ENCODE measurements at regions not wholly inside any gene's neighbourhood (a gene's known extent, or its start where the extent isn't known, plus 50 kb on each side); places are given as distances from the start of the nearest gene placed in this dataset.

- H3K4me3 ChIP-seq: no peak overlapping the region
- no peak for ATAC-seq (replicated peaks in 6 of 8)
- H3K4me1 ChIP-seq (replicated peaks in 1 of 2): no peaks in the 10 kb centered on the region
- in situ Hi-C loops (cut with MboI; ENCODE audit: low pct_unique_long_range_greater_than_20kb in 2 of 9, low sequenced_read_pairs in 9 of 9, unreplicated experiment in 9 of 9): no loop called here
- no peak overlapping the region for H3K27ac ChIP-seq
- 0 to 100% (median 84%) methylated on average over 1 to 2 of the region's 2 CpGs; no CpG with 5 or more reads in 3 of the 10 experiments for WGBS, 10 experiments
Observed at GRCh38 chr2:162926501-162926900, 87.9 kb upstream of the KCNH7 start.

GRCh38 chr2:162925595-162925994 is 87.0 kb upstream of the KCNH7 start:
- in situ Hi-C loops (cut with MboI; ENCODE audit: low pct_unique_long_range_greater_than_20kb in 2 of 9, low sequenced_read_pairs in 9 of 9, unreplicated experiment in 9 of 9): no loop called here
- H3K27ac ChIP-seq: no peak overlapping the region
- ATAC-seq (replicated peaks in 6 of 8): no peak

GRCh38 chr2:162919111-162919510 is 80.5 kb upstream of the KCNH7 start:
- in situ Hi-C loops (cut with MboI; ENCODE audit: low pct_unique_long_range_greater_than_20kb in 2 of 9, low sequenced_read_pairs in 9 of 9, unreplicated experiment in 9 of 9): loop anchor here in 1 of 9 experiments (25.0 kb wide), 1 partner anchor 193 kb away; no protein-coding TSS in a partner anchor
- WGBS, 10 experiments: 14 to 100% (median 86%) methylated on average over 1 of the region's 1 CpG; no CpG with 5 or more reads in 5 of the 10 experiments
- Histone ChIP-seq H3K27ac (no peak overlapping the region), H3K4me3 (no peak overlapping the region), H3K4me1 (replicated peaks in 1 of 2) (no peaks in the 10 kb centered on the region)
- no peak for ATAC-seq (replicated peaks in 6 of 8)

More at GRCh38 chr2:162925595-162925994, 87.0 kb upstream of the KCNH7 start:
- Histone ChIP-seq H3K4me3 (no peak overlapping the region), H3K4me1 (replicated peaks in 1 of 2) (no peaks in the 10 kb centered on the region)

GRCh38 chr2:162917626-162918025 is 79.1 kb upstream of the KCNH7 start:
- no peak for ATAC-seq (replicated peaks in 6 of 8)
- in situ Hi-C loops (cut with MboI; ENCODE audit: low pct_unique_long_range_greater_than_20kb in 2 of 9, low sequenced_read_pairs in 9 of 9, unreplicated experiment in 9 of 9): loop anchor here in 1 of 9 experiments (25.0 kb wide), 1 partner anchor 195 kb away; no protein-coding TSS in a partner anchor

GRCh38 chr2:162916286-162916801 is 77.8 kb upstream of the KCNH7 start:
- no peak for ATAC-seq (replicated peaks in 6 of 8)
- WGBS, 10 experiments: 33 to 98% (median 92%) methylated on average over 5 to 13 of the region's 17 CpGs; no CpG with 5 or more reads in 4 of the 10 experiments

More at GRCh38 chr2:162917626-162918025, 79.1 kb upstream of the KCNH7 start:
- no peak overlapping the region for H3K27ac ChIP-seq
- 0 to 83% (median 44%) methylated on average over 2 to 3 of the region's 3 CpGs; no CpG with 5 or more reads in 4 of the 10 experiments for WGBS, 10 experiments
- H3K4me1 ChIP-seq (replicated peaks in 1 of 2): no peaks in the 10 kb centered on the region
- H3K4me3 ChIP-seq: no peak overlapping the region

GRCh38 chr2:162915858-162916257 is 77.3 kb upstream of the KCNH7 start:
- in situ Hi-C loops (cut with MboI; ENCODE audit: low pct_unique_long_range_greater_than_20kb in 2 of 9, low sequenced_read_pairs in 9 of 9, unreplicated experiment in 9 of 9): loop anchor here in 1 of 9 experiments (25.0 kb wide), 1 partner anchor 196 kb away; no protein-coding TSS in a partner anchor
- Histone ChIP-seq H3K27ac (no peak overlapping the region), H3K4me1 (replicated peaks in 1 of 2) (no peaks in the 10 kb centered on the region), H3K4me3 (no peak overlapping the region)
- no peak for ATAC-seq (replicated peaks in 6 of 8)
- WGBS, 10 experiments: 50 to 100% (median 90%) methylated on average over 1 to 7 of the region's 8 CpGs; no CpG with 5 or more reads in 4 of the 10 experiments

More at GRCh38 chr2:162916286-162916801, 77.8 kb upstream of the KCNH7 start:
- H3K4me3 ChIP-seq: no peak overlapping the region
- in situ Hi-C loops (cut with MboI; ENCODE audit: low pct_unique_long_range_greater_than_20kb in 2 of 9, low sequenced_read_pairs in 9 of 9, unreplicated experiment in 9 of 9): loop anchor here in 1 of 9 experiments (25.0 kb wide), 1 partner anchor 196 kb away; no protein-coding TSS in a partner anchor
- no peaks in the 10 kb centered on the region for H3K4me1 ChIP-seq (replicated peaks in 1 of 2)
- no peak overlapping the region for H3K27ac ChIP-seq

GRCh38 chr2:162914161-162914560 is 75.6 kb upstream of the KCNH7 start:
- Histone ChIP-seq H3K4me3 (no peak overlapping the region), H3K4me1 (replicated peaks in 1 of 2) (no peaks in the 10 kb centered on the region), H3K27ac (no peak overlapping the region)
- ATAC-seq (replicated peaks in 6 of 8): no peak
- in situ Hi-C loops (cut with MboI; ENCODE audit: low pct_unique_long_range_greater_than_20kb in 2 of 9, low sequenced_read_pairs in 9 of 9, unreplicated experiment in 9 of 9): loop anchor here in 1 of 9 experiments (25.0 kb wide), 1 partner anchor 198 kb away; no protein-coding TSS in a partner anchor
- WGBS, 10 experiments: 0 to 100% (median 97%) methylated on average over 1 to 2 of the region's 2 CpGs; no CpG with 5 or more reads in 4 of the 10 experiments

GRCh38 chr2:162912787-162913186 is 74.2 kb upstream of the KCNH7 start:
- no peak for ATAC-seq (replicated peaks in 6 of 8)
- 0 to 100% (median 79%) methylated on average over 1 to 2 of the region's 2 CpGs for WGBS, 10 experiments
- in situ Hi-C loops (cut with MboI; ENCODE audit: low pct_unique_long_range_greater_than_20kb in 2 of 9, low sequenced_read_pairs in 9 of 9, unreplicated experiment in 9 of 9): loop anchor here in 1 of 9 experiments (25.0 kb wide), 1 partner anchor 200 kb away; no protein-coding TSS in a partner anchor
- Histone ChIP-seq H3K27ac (no peak overlapping the region), H3K4me3 (no peak overlapping the region), H3K4me1 (replicated peaks in 1 of 2) (no peaks in the 10 kb centered on the region)

GRCh38 chr2:162908567-162908966 is 70.0 kb upstream of the KCNH7 start:
- H3K4me1 ChIP-seq (replicated peaks in 1 of 2): no peaks in the 10 kb centered on the region
- ATAC-seq (replicated peaks in 6 of 8): no peak
- no peak overlapping the region for H3K27ac ChIP-seq
- no peak overlapping the region for H3K4me3 ChIP-seq
- WGBS, 10 experiments: 0 to 89% (median 49%) methylated on average over 1 to 2 of the region's 2 CpGs
- in situ Hi-C loops (cut with MboI; ENCODE audit: low pct_unique_long_range_greater_than_20kb in 2 of 9, low sequenced_read_pairs in 9 of 9, unreplicated experiment in 9 of 9): loop anchor here in 1 of 9 experiments (25.0 kb wide), 1 partner anchor 204 kb away; no protein-coding TSS in a partner anchor

- 0 to 100% (median 54%) methylated on average over 1 to 4 of the region's 4 CpGs for WGBS, 10 experiments
- Histone ChIP-seq H3K27ac (no peak overlapping the region), H3K4me3 (no peak overlapping the region), H3K4me1 (replicated peaks in 1 of 2) (no peaks in the 10 kb centered on the region)
- in situ Hi-C loops (cut with MboI; ENCODE audit: low pct_unique_long_range_greater_than_20kb in 2 of 9, low sequenced_read_pairs in 9 of 9, unreplicated experiment in 9 of 9): loop anchor here in 2 of 9 experiments (25.0 kb wide), 1 partner anchor 246 kb away; no protein-coding TSS in a partner anchor
- ATAC-seq (replicated peaks in 6 of 8): peak in 3 of 8 experiments; percentile 71 to 83 (median 75)
Observed at GRCh38 chr2:162890690-162891311, 52.2 kb upstream of the KCNH7 start.

GRCh38 chr2:162888652-162889051 is 50.1 kb upstream of the KCNH7 start:
- 0 to 90% (median 69%) methylated on average over 2 to 3 of the region's 3 CpGs; no CpG with 5 or more reads in 2 of the 10 experiments for WGBS, 10 experiments
- ATAC-seq (replicated peaks in 6 of 8): peak in 1 of 8 experiments; percentile 64
- Histone ChIP-seq H3K27ac (no peak overlapping the region), H3K4me3 (no peak overlapping the region), H3K4me1 (replicated peaks in 1 of 2) (no peaks in the 10 kb centered on the region)
- in situ Hi-C loops (cut with MboI; ENCODE audit: low pct_unique_long_range_greater_than_20kb in 2 of 9, low sequenced_read_pairs in 9 of 9, unreplicated experiment in 9 of 9): loop anchor here in 2 of 9 experiments (25.0 kb wide), 1 partner anchor 249 kb away; no protein-coding TSS in a partner anchor
